ENCODE measurements at regions not wholly inside any gene's neighbourhood (a gene's known extent, or its start where the extent isn't known, plus 50 kb on each side); places are given as distances from the start of the nearest gene placed in this dataset.

- DNase-seq (ENCODE audit: low spot score), result no peak
Observed at GRCh38 chr9:107919263-107919662, 429.7 kb upstream of the KLF4 start.

- no peak for DNase-seq (ENCODE audit: low spot score)
Observed at GRCh38 chr9:107918749-107919148, 429.2 kb upstream of the KLF4 start.

DNA sequence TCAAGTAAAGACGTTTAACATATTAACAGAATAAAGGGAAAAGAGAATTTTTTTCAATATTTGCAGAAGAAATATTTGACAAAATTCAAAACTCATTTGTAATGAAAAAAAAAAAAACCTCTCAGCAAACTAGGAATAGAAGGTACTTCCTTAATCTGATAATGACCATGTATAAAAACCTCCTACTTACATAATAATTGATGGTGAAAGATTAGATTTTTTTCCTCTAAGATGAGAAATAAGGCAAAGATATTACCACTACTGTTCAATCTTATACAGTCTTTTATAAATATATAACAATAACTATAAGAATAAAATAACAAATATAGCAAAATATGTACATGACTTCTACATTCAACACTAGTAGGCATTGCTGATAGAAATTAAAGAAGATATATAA is 424.6 kb upstream of the KLF4 start:
- DNase-seq (ENCODE audit: low spot score), result no peak

DNA sequence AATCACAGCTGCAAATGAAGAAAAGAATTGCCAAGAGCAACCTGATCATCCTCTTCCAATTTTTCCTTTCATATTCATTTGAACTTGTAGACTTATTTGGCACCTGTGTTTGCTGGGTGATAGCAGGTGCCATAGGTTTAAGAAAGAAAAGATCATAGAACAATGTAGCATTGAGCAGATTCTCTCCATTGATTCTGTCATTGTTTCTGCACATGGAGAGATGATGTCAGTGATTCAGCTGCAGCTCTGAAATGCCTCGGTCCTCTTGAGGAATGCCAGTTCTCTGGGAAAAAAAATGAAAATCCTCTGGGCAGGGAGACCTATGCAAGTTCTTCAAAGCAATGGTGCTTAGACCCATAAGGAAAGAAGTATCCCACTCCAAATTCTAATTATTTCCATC is 418.1 kb upstream of the KLF4 start:
- no peak for DNase-seq (ENCODE audit: low spot score)

DNA sequence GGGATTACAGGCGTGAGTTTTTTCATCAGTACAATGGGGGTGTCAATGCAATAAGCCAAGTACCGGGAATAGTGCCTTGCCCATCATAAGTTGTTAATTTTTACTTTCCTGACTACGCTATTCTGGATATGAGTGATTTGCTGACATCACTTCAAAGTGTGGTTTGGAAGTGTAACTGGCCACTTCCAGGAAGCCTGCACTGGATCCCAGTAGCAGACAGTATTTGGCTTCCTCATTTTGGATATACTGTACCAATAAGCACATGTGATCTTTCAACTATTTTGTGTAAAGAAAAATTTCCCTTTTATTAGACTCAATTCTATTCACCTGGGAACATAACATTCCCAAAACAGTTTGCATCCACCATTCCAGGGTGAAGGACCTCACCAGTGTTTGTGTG is 417.7 kb upstream of the KLF4 start:
- no peak for DNase-seq (ENCODE audit: low spot score)

DNA sequence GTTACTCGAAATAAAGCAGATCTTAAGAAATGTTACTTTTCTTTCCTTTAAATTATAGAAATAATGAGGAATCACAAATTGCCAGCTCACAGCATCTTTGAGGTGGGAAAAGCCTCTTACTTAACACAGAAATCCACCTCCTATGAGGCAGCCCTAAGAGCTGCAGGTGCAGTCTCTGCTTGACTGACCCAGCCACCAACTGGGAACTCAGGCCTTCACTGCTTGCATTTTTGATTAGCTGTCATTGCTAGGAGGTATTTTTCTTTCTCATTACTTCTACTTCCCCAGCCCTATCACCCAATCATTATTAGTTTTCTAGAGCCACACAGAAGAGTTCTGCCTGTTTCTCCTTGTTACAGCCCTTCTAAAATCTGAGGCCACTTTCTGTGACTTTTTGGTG is 416.5 kb upstream of the KLF4 start:
- no peak for DNase-seq (ENCODE audit: low spot score)

GRCh38 chr9:107905308-107906020 is 415.9 kb upstream of the KLF4 start:
- DNase-seq (ENCODE audit: low spot score), result no peak

DNA sequence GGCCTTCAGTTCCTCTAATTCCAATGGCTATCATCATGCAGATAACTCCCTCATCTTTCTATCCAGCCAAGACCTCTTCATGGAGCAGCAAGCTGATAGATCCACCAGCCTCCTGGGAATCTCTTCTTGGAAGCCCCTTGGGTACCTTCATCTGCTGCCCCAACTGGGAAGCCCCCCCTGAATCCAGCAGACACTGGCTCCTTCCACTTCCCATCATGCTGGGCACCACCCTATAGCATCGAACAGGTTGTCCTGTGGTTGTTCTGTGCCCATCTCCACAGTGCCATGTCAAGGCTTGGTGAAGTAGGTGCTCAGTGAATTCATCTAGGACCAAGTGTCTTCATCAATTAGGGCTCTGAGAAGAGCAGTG is 410.4 kb upstream of the KLF4 start:
- no peak for DNase-seq (ENCODE audit: low spot score)

DNA sequence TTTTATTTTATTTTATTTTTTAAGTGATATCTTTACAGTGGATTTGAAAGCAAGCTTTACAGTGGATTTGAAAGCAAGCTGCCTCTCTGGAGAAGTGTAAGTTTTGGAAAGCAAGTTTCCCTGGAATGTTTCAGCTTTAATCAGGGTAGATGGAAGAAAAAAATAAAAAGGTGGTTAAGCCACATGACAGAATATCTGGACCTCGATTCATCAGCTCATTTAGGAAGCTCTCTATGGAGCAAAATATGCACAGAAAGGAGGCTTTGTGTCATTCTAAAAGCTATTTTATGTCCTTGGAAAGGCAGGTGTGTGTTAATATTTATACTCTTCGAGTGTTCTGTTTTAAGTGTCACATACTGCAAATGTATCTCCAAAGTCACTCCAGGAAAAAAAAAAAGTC is 409.2 kb upstream of the KLF4 start:
- no peak for DNase-seq (ENCODE audit: low spot score)

GRCh38 chr9:107896544-107896943 is 407.0 kb upstream of the KLF4 start:
- DNase-seq (ENCODE audit: low spot score), result no peak

DNA sequence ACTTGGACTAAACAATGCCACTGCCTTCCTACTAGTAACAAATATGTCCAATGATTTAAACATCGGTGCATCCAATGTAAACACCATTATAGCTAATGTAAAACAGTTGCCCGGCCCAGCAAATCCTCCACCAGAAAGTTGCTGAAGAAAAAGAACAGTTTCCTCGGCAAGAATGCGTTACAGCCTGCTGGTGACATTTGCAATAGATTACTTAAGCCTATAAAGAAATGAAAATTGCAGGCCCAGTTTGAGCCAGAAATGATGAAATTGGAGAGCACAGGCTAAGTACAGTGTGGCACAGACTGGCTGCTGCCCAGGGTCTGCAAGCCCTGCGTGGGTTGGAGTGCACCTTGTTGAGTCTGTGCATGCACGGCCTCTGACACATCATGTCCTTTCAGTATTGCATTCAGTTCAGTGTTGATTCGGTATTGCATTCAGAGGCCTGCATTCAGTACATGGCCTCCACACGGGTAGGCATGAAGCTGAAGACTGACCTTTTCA is 406.0 kb upstream of the KLF4 start:
- DNase-seq (ENCODE audit: low spot score), result no peak

- DNase-seq (ENCODE audit: low spot score), result no peak
Observed at GRCh38 chr9:107894572-107895261, 405.1 kb upstream of the KLF4 start.

DNA sequence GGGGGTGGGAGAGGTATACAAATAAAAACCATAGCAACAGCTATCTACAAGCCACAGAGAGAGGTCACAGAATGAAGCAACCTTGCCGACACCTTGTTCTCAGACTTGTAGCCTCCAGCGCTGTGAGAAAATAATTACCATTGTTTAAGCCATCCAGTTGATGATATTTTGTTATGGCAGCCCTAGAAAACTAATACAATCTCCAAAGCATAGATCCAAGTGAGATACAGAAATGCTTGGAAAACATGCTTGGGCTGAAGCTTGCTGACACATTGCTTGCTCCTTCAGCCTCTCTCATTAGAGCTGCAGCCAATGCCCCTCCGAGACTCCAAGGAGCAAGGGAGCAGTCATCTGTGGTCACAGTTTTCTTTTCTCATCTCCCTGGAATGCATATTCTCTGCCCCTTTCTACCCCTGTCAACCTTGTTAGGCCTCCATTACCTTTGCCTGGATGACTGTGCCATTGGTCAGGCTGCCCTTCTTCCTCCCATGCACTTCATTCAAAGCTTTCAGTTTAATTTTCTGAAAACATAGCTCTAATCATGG is 401.4 kb upstream of the KLF4 start:
- no peak for DNase-seq (ENCODE audit: low spot score)

- no peak for DNase-seq (ENCODE audit: low spot score)
Observed at GRCh38 chr9:107888773-107889227, 399.2 kb upstream of the KLF4 start.

GRCh38 chr9:107886826-107887225 is 397.3 kb upstream of the KLF4 start:
- DNase-seq (ENCODE audit: low spot score), result no peak

DNA sequence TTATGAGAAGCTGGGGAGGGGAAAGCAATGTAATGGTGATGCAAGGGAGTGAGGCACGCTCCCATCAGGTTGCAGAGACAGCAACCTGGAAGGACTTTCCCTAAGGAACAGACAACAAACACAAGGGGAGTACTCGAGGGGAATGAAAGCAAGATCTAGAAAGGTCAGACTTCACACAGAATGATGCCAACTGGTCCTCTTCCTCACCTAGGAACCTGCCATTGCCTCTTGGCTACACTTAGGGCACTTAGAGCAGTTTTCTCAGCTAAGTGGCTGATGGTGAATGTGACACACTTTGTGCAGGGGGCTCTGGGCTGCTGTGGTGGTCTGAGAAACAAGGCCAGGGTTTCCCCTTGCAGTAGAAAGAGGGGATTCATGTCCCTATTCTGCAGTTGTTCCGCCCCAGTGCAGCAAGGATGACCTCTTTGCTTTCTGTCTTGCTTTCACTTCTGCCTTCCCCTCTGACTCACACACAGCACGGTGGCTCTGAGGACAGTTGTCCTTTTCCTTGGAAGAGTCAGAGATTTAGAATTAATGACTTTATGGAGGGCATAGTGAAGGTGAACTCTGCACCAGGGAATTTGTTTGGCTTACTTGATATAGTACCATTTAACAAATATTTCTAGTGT is 394.0 kb upstream of the KLF4 start:
- no peak for DNase-seq (ENCODE audit: low spot score)

DNA sequence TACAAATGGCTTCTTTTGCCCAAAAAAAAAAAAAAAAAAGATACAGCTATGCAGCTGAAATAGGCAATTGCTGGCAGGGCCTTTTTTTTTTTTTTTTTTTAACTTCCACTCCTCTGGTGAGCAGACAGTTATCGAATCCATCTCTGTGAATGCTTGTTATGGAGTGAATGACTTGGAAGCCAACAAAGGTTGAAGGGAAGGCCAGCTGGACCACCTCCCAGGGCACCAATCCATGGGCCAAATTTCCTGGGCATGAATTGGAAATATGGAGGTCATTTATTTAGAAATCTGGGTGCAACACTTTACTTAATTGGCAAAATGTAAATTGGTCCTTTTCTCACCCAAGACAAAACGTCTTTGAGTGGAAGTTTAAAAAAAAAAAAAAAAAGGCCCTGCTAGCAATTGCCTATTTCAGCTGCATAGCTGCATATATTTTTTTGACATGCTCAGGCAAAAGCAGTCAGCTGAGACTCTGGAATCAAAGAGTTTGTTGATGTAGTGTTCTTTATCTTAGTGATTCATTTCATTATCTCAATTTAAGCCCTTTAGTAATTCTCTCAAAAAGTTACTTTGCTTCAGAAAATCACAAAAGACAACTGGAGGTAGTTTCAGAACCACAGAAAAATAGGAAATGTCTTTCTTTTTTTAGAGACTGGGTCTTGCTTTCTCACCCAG is 392.2 kb upstream of the KLF4 start:
- no peak for DNase-seq (ENCODE audit: low spot score)

DNA sequence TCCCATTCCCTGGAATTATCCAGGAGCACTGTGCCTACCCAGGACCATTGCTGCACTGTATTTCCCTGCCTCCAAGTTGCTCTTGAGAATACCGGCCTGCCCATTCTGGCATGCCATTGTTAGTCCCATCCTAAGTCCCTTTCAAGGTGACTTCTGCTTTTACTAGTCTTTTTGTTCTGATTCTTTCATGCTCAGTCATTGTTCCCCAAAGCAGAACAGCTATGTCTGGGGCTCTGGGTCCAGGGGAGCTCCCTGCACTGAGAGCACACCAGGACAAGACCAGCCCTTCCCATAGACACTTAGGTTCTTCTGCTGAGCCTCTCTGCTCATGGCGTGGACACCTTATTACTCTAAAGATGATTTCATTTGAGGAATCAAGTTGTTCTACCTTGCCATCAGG is 388.9 kb upstream of the KLF4 start:
- no peak for DNase-seq (ENCODE audit: low spot score)

- no peak for DNase-seq (ENCODE audit: low spot score)
Observed at GRCh38 chr9:107875571-107875980, 386.0 kb upstream of the KLF4 start.

DNA sequence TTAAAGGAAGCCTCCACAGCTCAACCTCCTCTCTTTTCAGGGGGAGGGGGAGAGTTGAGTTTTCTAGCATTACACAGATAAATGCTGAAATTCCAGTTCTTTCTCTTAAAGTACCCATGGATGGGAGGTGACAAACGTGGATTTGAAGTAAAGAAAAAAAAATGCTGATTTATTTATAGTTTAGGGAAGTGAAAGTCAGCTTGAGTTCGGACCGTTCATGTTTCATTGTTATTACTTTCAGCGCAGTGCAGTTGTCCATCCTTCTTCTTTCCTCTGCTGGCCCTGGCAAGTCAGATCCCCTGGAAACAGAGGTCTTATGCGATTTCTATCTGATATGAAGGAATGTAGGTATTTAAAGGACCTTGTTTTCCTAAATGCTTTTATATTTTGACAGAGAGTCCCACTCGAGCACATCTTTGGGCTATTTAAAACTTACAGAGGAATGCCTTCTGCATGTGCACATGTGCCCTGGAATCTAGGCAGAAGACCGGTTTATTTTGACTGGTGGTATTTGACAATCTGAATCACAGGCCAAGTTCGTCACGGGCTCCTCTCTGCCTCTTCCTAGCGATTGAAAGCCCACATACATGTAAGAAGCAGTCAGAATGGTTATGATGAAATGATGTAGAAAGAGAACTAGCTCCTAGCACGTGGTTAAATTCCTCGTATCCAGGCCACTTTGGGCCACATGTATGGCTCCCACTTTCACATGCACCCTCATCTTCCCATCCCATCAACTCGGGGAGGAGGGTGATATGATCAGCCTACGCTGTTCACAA is 385.2 kb upstream of the KLF4 start:
- no peak for DNase-seq (ENCODE audit: low spot score)

DNA sequence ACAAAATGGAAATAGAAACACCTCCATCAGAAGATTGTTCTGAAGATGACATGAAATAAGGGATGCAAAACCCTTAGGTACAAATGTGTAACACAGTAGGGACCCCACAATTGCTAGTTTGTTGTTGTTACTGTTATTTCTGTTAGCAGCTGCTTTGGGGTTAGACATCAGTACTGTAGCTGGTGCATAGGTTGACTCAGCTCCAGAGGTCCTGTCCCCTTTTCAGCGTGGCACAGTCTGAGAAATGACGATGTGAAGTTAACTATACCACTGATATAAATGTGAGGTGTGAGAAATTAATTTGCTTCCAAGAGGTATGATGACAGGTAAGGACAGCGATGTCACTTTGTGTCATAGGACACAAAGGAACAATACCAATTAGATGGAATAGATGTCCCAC is 384.6 kb upstream of the KLF4 start:
- no peak for DNase-seq (ENCODE audit: low spot score)
